ENCODE measurements at regions not wholly inside any gene's neighbourhood (a gene's known extent, or its start where the extent isn't known, plus 50 kb on each side); places are given as distances from the start of the nearest gene placed in this dataset.

GRCh38 chr6:137798846-137799245, 68.2 kb upstream of the TNFAIP3 start:
- Histone ChIP-seq H3K9me3 (no peaks in the 10 kb centered on the region), H3K36me3 (no peaks in the 10 kb centered on the region), H3K4me3 (no peak overlapping the region), H3K27me3 (no peaks in the 10 kb centered on the region), H3K4me1 (peaks cover 0 to 25% (median under 1%) of the 10 kb centered on the region in 3 donors), H3K27ac (no peak overlapping the region)
- 79 to 80% methylated on average over 2 to 3 of the region's 3 CpGs for WGBS, 2 donors (ENCODE audit: low coverage in 1 of 2)
- TF ChIP-seq CTCF (IDR thresholded peaks at IDR 0.05) (no peak), EP300 (IDR thresholded peaks at IDR 0.05) (no peak), POLR2A (IDR thresholded peaks at IDR 0.05) (no peak), POLR2AphosphoS5 (IDR thresholded peaks at IDR 0.05) (no peak)
- no peak for ATAC-seq

- Histone ChIP-seq H3K9me3 (no peaks in the 10 kb centered on the region), H3K4me1 (peaks cover 3 to 37% (median 7%) of the 10 kb centered on the region in 3 donors), H3K36me3 (no peaks in the 10 kb centered on the region), H3K4me3 (no peak overlapping the region), H3K27ac (no peak overlapping the region), H3K27me3 (no peaks in the 10 kb centered on the region)
- TF ChIP-seq CTCF (IDR thresholded peaks at IDR 0.05): peak; percentile 37 to 62 (median 50)
- no peak for TF ChIP-seq EP300 (IDR thresholded peaks at IDR 0.05)
- peak; percentile 42 for ATAC-seq
- WGBS, 2 donors (ENCODE audit: low coverage in 1 of 2): 60 to 98% methylated on average over 2 to 3 of the region's 3 CpGs
Measured at GRCh38 chr6:137799950-137800568, 67.0 kb upstream of the TNFAIP3 start.

- no peaks in the 10 kb centered on the region for H3K27me3 ChIP-seq
- 67 to 87% methylated on average over 1 to 2 of the region's 2 CpGs for WGBS, 2 donors (ENCODE audit: low coverage in 1 of 2)
- TF ChIP-seq POLR2AphosphoS5 (IDR thresholded peaks at IDR 0.05): no peak
- TF ChIP-seq POLR2A (IDR thresholded peaks at IDR 0.05): no peak
- TF ChIP-seq EP300 (IDR thresholded peaks at IDR 0.05): no peak
- no peak for TF ChIP-seq CTCF (IDR thresholded peaks at IDR 0.05)
- no peak for ATAC-seq
- no peak overlapping the region for H3K4me3 ChIP-seq
- H3K9me3 ChIP-seq: no peaks in the 10 kb centered on the region
- peaks cover 3 to 44% (median 13%) of the 10 kb centered on the region in 3 donors for H3K4me1 ChIP-seq
- H3K36me3 ChIP-seq: no peaks in the 10 kb centered on the region
- no peak overlapping the region for H3K27ac ChIP-seq
Measured at GRCh38 chr6:137800762-137801161, 66.3 kb upstream of the TNFAIP3 start.

- peak overlapping the region in 1 of 4 donors; percentile 27 for H3K27ac ChIP-seq
- TF ChIP-seq POLR2AphosphoS5 (IDR thresholded peaks at IDR 0.05): no peak
- TF ChIP-seq EP300 (IDR thresholded peaks at IDR 0.05): no peak
- no peak for TF ChIP-seq CTCF (IDR thresholded peaks at IDR 0.05)
- TF ChIP-seq POLR2A (IDR thresholded peaks at IDR 0.05): no peak
- WGBS, 2 donors (ENCODE audit: low coverage in 1 of 2): 94 to 96% methylated on average over 3 to 5 of the region's 5 CpGs
- H3K36me3 ChIP-seq: no peaks in the 10 kb centered on the region
- H3K4me1 ChIP-seq: peaks cover 3 to 45% (median 13%) of the 10 kb centered on the region in 3 donors
- no peaks in the 10 kb centered on the region for H3K9me3 ChIP-seq
- ATAC-seq: no peak
- no peaks in the 10 kb centered on the region for H3K27me3 ChIP-seq
- H3K4me3 ChIP-seq: no peak overlapping the region
Measured at GRCh38 chr6:137801352-137802114, 65.5 kb upstream of the TNFAIP3 start.

Data from gastroesophageal sphincter (tissue), 4 donors.